Motor neuron (in vitro differentiated cells): ENCODE measurements at regions not wholly inside any gene's neighbourhood (a gene's known extent, or its start where the extent isn't known, plus 50 kb on each side); places are given as distances from the start of the nearest gene placed in this dataset.

Source experiments
- ATAC-seq, 8 experiments: fragments of 200-7000 bp; cut with Tn5 transposase; replicated peaks in 6 of 8; 2 replicates each; pipeline ENCODE4 v1.8.0; 2021; ENCODE audit warnings: mild to moderate bottlenecking in 8 of 8, moderate library complexity in 8 of 8
- H3K27ac ChIP-seq, 2 donors: fragments of 250-450 bp; sonication (Bioruptor Pico); 2 replicates each; pipeline ENCODE4 v1.9.0; 2021; ENCODE audit warnings: antibody characterized with exemption in 2 of 2, mild to moderate bottlenecking in 2 of 2, moderate library complexity in 1 of 2
- H3K4me1 ChIP-seq, 2 donors: fragments of 250-450 bp; sonication (Bioruptor Pico); replicated peaks in 1 of 2; 2 replicates each; pipeline ENCODE4 v1.6.1; 2021; ENCODE audit warnings: antibody characterized with exemption in 2 of 2, mild to moderate bottlenecking in 2 of 2, moderate library complexity in 1 of 2
- H3K4me3 ChIP-seq, 5 donors: fragments of 250-450 bp; sonication (Bioruptor Pico); 2 replicates each; pipeline ENCODE4 v1.9.0; 2021; ENCODE audit warnings: antibody characterized with exemption in 5 of 5, mild to moderate bottlenecking in 5 of 5, moderate library complexity in 4 of 5
- WGBS, 10 experiments: fragments of 450-650 bp; shearing (Covaris generic); methylation state at CpG; one replicate each; pipeline ENCODE4 v1.0.0; 2022; 5-methylcytosine and 5-hydroxymethylcytosine counted together
- in situ Hi-C, 9 experiments: fragments of 400-800 bp; cut with MboI; loops; one replicate each; pipeline ENCODE4 v1.15.0; 2021; ENCODE audit warnings: low sequenced_read_pairs in 9 of 9, low pct_unique_long_range_greater_than_20kb in 2 of 9; ENCODE audit not compliant: unreplicated experiment in 9 of 9

DNA sequence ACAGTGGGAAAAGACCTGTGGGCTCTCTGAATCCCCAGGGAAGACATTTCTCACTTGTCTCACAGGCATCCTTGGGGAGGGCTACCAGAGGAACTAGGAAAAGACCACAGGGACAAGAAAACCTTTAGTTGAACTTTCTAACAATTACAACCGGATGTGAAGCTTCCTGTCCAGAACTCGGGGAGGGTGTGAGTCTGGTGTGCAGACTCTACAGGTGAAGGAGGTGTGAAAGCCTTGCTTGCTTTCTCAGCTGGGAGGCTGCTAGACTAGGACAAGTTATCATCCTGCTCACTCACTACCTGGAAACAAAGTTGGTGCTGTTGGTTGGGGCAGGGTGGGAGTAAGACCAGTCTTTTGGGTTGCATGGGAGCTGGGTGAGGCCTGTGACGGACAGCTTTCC is 158.5 kb upstream of the PBDC1 start:
- H3K4me1 ChIP-seq = no peaks in the 10 kb centered on the region
- no peak overlapping the region for H3K4me3 ChIP-seq
- in situ Hi-C loops = no loop called here
- no peak overlapping the region for H3K27ac ChIP-seq
- ATAC-seq = no peak
- WGBS, 10 experiments = 20 to 60% methylated on average over 1 to 2 of the region's 3 CpGs; no CpG with 5 or more reads in 8 of the 10 experiments

DNA sequence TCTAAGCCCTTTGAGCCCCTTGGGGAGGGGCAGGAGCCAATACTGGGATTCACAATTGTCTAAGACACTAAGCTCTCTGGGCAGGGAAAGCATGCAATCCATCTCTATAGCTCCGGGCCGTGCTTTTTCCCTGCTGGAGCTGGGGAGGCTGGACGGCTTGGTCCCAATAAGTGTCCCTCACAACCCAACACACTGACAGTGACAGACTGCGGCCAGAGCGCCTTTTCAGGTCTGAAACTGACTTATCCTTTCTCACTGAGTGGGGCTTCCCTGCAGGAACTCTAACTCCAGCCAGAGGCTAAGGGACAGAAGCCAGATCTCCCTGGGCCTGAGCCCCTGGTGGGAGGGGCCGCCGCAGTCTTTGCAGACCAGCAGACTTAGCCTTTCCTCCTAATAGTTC is 146.6 kb upstream of the PBDC1 start:
- H3K4me1 ChIP-seq = no peaks in the 10 kb centered on the region
- H3K4me3 ChIP-seq = no peak overlapping the region
- in situ Hi-C loops = no loop called here
- H3K27ac ChIP-seq = no peak overlapping the region
- no peak for ATAC-seq
- WGBS, 10 experiments = 24 to 64% methylated on average over 3 to 4 of the region's 7 CpGs; no CpG with 5 or more reads in 8 of the 10 experiments

DNA sequence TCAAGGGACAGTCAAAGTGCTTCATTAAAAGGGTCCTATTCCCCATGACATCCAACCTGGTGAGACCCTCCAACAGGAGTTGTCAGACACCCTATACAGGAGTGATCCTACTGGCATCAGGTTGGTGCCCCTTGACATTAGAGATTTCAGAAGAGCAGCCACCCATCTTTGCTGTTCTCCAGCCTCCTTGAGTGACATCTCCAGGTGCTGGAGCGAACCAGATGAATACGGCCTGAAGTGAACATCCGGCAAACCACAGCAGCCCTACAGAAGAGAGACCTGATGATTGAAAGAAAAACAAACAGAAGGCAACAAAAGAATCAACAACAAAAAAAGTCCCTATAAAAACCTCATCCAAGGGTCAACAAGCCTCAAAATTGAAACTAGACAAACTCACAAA is 146.1 kb upstream of the PBDC1 start:
- no peaks in the 10 kb centered on the region for H3K4me1 ChIP-seq
- WGBS, 10 experiments = 73 to 100% (median 93%) methylated on average over 2 to 3 of the region's 3 CpGs; no CpG with 5 or more reads in 7 of the 10 experiments
- no peak overlapping the region for H3K27ac ChIP-seq
- in situ Hi-C loops = no loop called here
- ATAC-seq = no peak
- no peak overlapping the region for H3K4me3 ChIP-seq

DNA sequence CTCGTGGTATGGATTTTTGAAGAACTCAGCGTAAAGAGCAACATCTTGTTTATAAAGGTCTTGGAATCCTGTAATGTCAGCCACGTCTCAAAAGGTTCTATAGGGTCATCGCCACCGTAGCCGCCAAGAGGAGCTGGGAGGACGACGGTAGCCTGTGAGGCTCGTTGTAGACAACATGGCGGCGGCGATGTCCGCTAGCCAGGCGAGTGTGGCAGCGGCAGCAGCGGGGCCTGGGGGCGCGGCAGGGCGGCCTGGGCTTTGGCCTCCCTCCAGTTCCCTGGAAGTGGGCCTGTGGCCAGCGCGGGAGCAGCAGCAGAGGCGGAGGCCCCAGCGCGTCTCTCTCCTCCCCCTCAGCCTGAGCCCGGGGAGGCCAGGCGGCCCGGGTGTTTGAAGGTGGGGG is 143.5 kb upstream of the PBDC1 start:
- WGBS, 10 experiments = 25 to 92% (median 73%) methylated on average over 1 to 9 of the region's 27 CpGs; no CpG with 5 or more reads in 6 of the 10 experiments
- no peaks in the 10 kb centered on the region for H3K4me1 ChIP-seq
- no peak overlapping the region for H3K4me3 ChIP-seq
- in situ Hi-C loops = no loop called here
- H3K27ac ChIP-seq = no peak overlapping the region
- no peak for ATAC-seq

DNA sequence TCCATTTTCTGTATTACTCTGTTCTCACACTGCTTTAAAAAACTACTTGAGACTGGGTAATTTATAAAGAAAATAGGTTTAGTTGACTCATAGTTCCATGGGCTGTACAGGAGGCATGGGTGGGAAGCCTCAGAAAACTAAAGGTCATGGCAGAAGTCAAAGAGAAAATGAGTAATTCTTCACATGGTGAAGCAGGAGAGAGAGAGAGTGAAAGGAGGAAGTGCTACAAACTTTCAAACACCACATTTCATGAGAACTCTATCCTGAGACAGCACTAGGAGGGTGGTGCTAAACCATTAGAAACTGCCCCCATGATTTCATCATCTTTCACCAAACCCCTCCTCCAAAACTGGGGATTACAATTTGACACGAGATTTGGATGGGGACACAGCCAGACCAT is 108.0 kb upstream of the PBDC1 start:
- no peaks in the 10 kb centered on the region for H3K4me1 ChIP-seq
- no peak overlapping the region for H3K4me3 ChIP-seq
- no peak for ATAC-seq
- no peak overlapping the region for H3K27ac ChIP-seq
- in situ Hi-C loops = no loop called here
- WGBS, 10 experiments = 0 to 33% (median 20%) methylated on average over 1 of the region's 1 CpG; no CpG with 5 or more reads in 4 of the 10 experiments

DNA sequence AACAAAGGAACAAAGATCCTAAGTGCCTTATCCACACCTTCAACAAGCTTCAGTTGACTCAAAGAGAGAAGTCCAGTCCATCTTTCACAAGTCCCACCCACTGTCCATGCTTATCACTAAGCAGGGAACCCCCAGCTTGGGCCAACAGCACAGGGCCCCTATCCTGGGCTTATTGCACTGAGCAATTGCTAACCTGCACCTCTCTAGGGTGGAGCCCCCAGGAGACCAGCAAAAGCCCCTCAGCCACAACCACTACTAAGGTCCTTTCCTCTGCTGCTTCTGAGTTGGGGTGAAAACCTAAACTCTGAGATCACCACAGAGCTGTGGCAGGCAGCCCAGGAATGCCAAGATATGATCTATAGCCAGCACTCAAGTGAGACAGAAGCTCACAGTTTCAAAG is 96.7 kb upstream of the PBDC1 start:
- no peak for ATAC-seq
- Histone ChIP-seq H3K27ac (no peak overlapping the region), H3K4me1 (no peaks in the 10 kb centered on the region), H3K4me3 (no peak overlapping the region)
- in situ Hi-C loops = no loop called here

DNA sequence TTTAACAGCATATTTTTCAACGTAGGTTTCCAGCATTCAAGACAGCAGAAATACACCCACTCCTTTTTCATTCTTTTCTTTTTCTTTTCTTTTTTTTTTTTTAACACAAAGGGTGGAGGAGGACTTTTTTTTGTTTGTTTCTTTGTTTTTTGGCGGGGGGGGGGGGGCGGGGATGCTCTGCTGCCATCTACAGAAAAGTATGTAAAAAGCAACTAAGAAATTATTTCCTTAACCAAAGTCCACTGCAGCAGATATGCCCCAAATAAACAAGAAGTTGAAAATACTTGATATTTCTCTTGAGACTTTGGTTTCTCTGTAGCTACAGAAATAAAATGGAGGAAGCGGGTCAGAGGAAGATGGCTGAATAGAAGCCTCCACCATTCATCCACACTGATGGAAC is 63.2 kb upstream of the PBDC1 start:
- no peak for ATAC-seq
- no peaks in the 10 kb centered on the region for H3K4me1 ChIP-seq
- WGBS, 10 experiments = 0 to 44% (median 17%) methylated on average over 1 to 4 of the region's 4 CpGs; no CpG with 5 or more reads in 3 of the 10 experiments
- H3K4me3 ChIP-seq = no peak overlapping the region
- H3K27ac ChIP-seq = no peak overlapping the region
- in situ Hi-C loops = no loop called here
